SK-N-SH (cell line): ENCODE measurements at regions not wholly inside any gene's neighbourhood (a gene's known extent, or its start where the extent isn't known, plus 50 kb on each side); places are given as distances from the start of the nearest gene placed in this dataset.

Experiments used
- CHD2 ChIP-seq: fragments of 150-350 bp; IDR thresholded peaks from 2 replicates; pipeline ENCODE4 v1.6.1; 2018; ENCODE audit warnings: low read length; ENCODE audit not compliant: partially characterized antibody
- CTCF ChIP-seq: fragments of 200-600 bp; sonication (generic); IDR thresholded peaks from 2 replicates; pipeline ENCODE4 v1.6.1; 2017; ENCODE audit warnings: antibody characterized with exemption, mild to moderate bottlenecking, moderate library complexity
- EP300 ChIP-seq, 2 experiments: IDR thresholded peaks; 2 replicates each; pipeline versions ENCODE4 v1.4.0 to v1.6.1; 2012; ENCODE audit warnings: borderline replicate concordance in 1 of 2, low read depth in 1 of 2, low read length in 1 of 2
- FOSL2 ChIP-seq: IDR thresholded peaks from 2 replicates; pipeline ENCODE4 v1.4.0; 2012; ENCODE audit warnings: low read depth, mild to moderate bottlenecking, moderate library complexity, borderline replicate concordance
- NFIC ChIP-seq: IDR thresholded peaks from 2 replicates; pipeline ENCODE4 v1.4.0; 2012; ENCODE audit warnings: borderline replicate concordance
- POLR2AphosphoS5 ChIP-seq: IDR thresholded peaks from 2 replicates; pipeline ENCODE4 v1.6.1; 2012; ENCODE audit warnings: low read depth, low read length
- RXRA ChIP-seq: IDR thresholded peaks from 2 replicates; pipeline ENCODE4 v1.4.0; 2012; ENCODE audit warnings: low read depth, mild to moderate bottlenecking, borderline replicate concordance

GRCh38 chr12:87185367-87185766 lies 843.8 kb downstream of the C12orf50 start:
- TF ChIP-seq CTCF (no peak), RXRA (no peak), EP300 (IDR thresholded peaks at IDR 0.05; ENCODE audit: borderline replicate concordance in 1 of 2, low read depth in 1 of 2, low read length in 1 of 2) (no peak), POLR2AphosphoS5 (no peak), NFIC (no peak), FOSL2 (no peak), CHD2 (no peak)
